ENCODE measurements at regions not wholly inside any gene's neighbourhood (a gene's known extent, or its start where the extent isn't known, plus 50 kb on each side); places are given as distances from the start of the nearest gene placed in this dataset.
"Not testable (repeated sequence)": the region's sequence is repeated elsewhere in the genome, so short reads cannot be mapped to it uniquely, and the experiment has no call there.

DNA sequence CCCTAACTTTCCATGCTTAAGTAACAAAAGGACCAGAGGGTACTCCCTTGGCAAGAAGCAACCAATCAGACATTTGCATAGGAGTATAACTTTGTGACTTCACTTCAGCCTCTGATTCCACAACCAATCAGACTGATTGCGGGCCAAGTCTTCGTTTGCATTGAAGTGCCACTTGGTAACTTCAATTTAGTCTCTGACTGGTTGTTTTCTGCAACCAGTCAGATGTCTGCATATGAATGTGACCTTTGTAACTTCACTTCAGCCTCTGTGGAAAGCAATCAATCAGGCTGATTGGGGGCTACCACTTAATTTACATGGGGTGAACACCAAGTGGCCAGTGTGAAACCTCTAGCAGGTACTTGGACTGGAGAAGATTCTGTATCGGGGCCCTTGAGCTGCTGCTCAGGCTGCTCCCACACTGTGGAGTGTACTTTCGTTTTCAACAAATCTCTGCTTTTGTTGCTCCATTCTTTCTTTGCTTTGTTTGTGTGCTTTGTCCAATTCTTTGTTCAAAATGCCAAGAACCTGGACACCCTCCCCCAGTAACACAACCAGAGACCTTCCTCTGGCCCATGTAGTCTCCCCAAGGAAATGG is 241.5 kb downstream of the ACKR3 start:
- DNase-seq, result no peak

DNA sequence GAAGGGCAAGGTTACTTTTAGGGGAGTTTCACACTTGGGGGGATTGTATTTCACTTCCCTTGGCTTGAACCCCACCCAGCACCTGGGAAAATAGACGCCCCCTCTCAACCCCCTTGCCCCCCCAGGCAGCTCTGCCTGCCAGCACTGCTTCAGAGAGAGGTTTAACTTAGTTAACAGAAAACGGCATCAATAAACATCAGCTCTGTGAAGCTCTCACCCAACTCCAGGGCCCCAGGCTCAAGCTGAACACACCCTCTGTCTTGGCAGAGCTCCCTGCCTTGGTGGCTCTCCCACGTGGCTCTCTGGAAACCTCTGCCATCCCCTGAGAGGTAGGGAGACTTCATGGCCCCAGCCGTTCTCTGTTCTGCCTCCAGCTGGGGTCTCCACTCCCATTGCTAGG is 244.1 kb downstream of the ACKR3 start:
- DNase-seq, result no peak

DNA sequence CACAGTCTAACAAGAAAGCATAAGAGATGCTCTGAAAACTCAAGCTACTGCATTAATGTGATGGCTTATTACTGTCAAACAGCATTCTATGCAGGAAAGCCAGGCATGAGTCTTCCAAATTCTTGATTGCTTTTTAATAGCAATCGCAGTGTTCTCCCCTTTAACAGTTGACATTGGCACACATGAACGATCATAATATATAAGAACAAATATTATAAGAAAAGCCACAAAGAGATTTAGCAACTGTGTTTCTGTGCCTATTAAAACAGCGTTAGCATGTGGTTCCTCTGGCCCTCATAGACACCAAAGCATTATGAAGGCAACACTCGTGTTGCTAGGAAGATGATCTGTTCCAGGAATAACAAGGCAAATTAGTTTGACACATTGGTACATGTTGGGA is 245.0 kb downstream of the ACKR3 start:
- no peak for DNase-seq

- DNase-seq, result no peak
Observed at GRCh38 chr2:236815746-236816145, 246.1 kb downstream of the ACKR3 start.

- DNase-seq, result no peak
Observed at GRCh38 chr2:236816197-236817170, 246.9 kb downstream of the ACKR3 start.

DNA sequence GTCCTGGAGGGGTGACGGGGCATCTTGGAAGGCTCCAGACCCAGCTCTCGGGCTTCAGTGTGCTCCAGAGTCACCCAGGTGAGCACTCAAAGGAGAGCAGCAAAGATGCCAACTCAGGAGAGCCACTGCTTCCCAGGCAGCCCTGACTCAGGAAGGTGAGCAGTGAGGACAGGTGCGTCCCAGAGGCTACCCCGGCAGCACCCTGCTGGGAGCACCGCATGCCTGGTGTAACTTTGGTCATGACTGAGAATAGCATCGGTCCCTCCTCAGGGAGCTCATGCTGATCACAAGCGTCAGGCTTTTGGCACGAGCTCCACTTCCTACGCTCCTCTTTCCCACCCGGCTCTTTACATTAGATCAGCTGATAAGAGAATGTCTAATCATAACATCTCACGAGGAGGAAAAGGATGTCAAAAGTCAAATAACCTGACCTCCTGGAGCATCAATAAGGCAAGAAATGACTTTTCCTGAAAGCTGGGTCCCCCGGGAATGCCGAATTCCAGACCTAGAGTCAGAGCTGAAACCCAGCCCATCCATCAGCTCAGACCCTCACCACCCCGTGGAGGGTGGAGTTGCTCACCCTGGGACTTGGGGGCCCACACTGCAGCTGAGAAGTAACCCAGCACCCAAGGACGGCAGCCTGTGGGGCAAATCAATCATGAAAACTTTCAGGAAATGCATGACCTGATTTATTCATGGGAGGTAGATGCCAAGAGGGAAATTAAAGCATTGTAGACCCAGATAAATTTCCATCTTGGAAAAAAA is 248.8 kb downstream of the ACKR3 start:
- no peak for DNase-seq

DNA sequence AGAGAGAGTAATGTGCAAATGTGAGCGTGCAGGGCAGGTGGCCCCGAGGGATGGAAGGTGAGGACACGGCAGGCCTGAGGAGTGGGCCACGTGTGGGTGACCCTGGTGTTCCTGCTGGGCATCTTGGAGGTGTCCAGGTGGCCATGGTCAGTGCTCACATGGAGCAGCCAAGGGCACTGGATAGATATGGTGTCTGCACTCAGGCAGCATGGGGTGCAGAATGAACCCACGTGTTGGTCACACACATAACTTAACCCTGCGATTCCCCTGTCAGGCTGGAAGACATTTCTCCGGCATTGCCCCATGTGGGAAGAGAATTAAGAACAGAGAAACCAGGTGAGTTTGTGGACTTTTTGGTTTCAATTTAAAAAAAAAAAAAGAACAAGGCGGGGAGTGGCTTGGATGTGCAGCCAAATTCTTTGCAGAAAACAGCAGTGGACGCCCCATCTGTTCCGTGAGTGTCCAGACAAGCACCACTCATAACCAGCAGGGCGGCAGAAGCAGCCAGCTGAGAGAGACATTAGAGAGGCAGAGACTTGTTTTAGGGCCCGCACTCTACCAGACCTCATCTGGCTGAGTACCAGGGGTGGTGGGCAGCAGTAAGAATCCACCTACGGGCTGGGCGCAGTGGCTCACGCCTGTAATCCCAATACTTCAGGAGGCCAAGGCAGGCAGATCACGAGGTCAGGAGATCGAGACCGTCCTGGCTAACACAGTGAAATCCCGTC is 249.8 kb downstream of the ACKR3 start:
- no peak for DNase-seq

GRCh38 chr2:236820763-236821344 is 251.2 kb downstream of the ACKR3 start:
- DNase-seq, result no peak

- no peak for DNase-seq
Observed at GRCh38 chr2:236823041-236823629, 253.5 kb downstream of the ACKR3 start.

- no peak for DNase-seq
Observed at GRCh38 chr2:236823963-236824362, 254.3 kb downstream of the ACKR3 start.

- no peak for DNase-seq
Observed at GRCh38 chr2:236824836-236825235, 255.2 kb downstream of the ACKR3 start.

DNA sequence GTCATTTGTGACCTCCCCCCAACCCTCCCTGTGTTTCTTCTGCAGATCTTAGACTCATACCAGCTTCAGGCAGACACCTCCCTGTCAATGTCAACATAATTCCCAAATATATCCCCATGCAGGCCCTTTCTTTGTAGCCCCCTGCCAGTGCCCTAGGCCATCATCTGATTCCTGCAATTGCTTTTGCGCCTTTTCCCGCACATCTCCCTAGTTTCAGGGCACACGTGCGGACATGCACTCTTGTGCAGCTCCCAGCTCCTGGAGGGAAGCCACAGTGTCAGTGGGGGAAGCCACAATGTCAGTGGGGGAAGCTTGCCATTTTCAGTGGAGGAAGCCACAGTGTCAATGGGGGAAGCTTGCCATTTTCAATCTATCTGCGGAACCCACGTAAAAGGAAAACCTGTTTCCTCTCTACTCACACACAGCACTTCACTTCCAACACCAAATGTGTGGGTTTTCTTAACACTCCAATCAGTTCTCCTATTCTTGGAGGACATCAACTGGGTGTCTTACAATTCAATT is 256.4 kb downstream of the ACKR3 start:
- no peak for DNase-seq

DNA sequence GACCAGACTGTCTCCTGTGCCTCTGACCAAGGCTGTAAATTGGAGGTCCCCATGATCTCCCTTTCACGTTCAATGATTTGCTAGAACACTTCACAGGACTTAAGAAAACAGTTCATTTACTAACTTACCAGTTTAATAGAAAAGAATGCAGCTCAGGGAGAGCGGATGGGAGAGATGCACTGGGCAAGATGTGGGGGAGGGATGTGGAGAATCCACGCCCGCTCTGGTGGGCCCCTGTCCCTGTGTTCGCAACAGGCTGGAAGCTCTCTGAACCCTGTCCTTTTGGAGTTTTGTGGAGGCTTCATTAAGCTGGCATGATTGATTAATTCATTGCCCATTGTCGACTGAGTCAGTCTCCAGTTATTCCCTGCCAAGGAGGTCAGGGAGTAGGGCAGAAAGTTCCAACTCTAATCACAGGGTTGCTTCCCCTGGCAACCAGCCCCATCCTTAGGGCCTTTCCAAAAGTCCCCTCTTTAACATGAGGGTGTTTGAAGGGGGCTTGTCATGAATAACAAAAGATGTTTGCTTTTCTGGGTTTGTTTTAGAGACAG is 257.1 kb downstream of the ACKR3 start:
- no peak for DNase-seq

DNA sequence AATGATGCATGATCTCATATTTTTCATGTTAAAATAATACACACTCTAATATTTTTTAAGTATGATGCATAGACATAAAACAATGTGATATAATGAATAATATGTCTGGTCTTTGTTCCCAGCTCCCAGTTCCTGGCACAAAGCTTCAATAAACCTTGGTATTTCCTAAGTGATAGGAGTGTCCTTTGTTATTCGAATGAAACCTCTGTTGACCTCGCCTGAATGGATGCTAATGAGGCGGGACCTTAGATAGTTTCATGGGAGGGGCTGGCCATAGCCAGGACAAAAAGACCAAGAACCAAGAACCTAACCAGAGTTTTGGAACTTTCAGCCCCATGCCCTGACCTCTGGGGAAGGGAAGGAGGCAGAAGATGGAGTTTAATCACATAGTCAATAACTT is 257.7 kb upstream of the COPS8 start:
- DNase-seq, result no peak

DNA sequence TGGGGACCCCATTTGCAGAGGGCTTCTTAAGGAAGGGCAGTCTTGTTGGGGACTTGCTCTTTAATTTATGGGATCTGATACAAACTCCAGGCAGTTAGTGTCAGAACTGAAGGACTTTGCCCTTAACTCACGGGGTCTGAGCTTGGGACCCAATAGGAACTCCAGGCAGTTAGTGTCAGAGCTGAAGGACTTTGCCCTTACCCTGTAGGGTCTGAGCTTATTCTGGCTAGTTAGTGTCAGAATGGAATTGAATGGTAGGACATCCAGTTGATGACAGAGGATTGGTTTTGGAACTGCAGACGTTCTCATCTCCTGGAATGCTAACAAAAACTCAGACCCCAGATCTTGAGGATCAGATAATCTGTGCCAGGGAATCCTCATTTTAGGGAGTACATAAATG is 256.9 kb upstream of the COPS8 start:
- DNase-seq, result no peak

DNA sequence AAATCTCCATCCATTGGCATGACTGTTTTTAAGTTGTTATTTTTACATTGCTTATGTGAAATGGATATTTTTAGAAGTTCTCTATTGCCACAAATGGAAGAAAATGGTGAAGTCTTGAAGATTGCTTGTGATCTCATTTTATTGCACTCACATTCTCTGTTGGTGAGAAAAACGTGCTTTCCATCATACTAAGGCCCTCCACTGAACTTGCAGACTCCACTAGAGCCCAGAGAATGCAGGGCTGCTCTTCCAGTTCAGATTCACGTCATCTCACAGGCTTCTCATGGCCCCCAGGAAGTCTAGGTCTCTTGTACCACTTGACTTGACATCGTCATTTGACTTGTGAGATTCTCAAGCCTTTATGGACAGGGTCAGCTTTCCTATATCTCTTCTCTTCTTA is 254.8 kb upstream of the COPS8 start:
- no peak for DNase-seq

- DNase-seq, result no peak
Observed at GRCh38 chr2:236831698-236832097, 254.0 kb upstream of the COPS8 start.

DNA sequence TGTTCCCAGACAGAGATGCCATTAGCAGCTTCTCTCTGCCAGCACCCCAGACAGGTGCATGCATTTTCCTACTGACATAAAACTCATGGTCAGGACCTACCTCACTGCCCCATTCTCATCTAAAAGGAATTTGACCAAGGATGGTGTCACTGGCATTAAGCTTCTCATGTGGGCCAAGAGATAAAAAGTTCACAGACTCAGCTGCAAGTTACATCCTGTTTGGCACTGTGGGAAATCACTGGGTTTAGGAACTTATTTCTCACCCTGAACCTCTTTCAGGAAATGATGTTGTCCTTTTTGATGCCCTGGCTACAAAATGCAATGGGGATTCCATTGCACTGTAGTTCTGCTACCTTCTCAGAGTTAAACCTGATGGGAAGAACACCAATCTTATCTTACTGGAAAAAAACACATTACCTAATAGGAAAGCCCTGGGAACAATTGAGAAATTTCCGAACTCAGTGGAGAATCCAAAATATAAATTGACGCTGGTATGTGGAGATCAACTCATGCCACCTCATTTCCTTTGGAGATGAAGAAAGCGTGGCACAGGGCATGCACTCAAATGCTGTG is 252.1 kb upstream of the COPS8 start:
- no peak for DNase-seq

GRCh38 chr2:236834284-236834683 is 251.4 kb upstream of the COPS8 start:
- DNase-seq, result no peak

GRCh38 chr2:236835307-236836024 is 250.2 kb upstream of the COPS8 start:
- DNase-seq, result no peak

GRCh38 chr2:236836028-236836427 is 249.7 kb upstream of the COPS8 start:
- not testable (repeated sequence) for DNase-seq
